ENCODE measurements at regions not wholly inside any gene's neighbourhood (a gene's known extent, or its start where the extent isn't known, plus 50 kb on each side); places are given as distances from the start of the nearest gene placed in this dataset.

- DNase-seq = no peak
These were observed 1191.9 kb upstream of the NUDT12 start for GRCh38 chr5:104754311-104754995.

GRCh38 chr5:104751969-104752368 lies 1189.4 kb upstream of the NUDT12 start:
- no peak for DNase-seq

- no peak for DNase-seq
These were observed 1177.3 kb upstream of the NUDT12 start for GRCh38 chr5:104739905-104740304.

- DNase-seq = no peak
These were observed 1176.9 kb upstream of the NUDT12 start for GRCh38 chr5:104739503-104739902.

GRCh38 chr5:104736073-104736472 lies 1173.5 kb upstream of the NUDT12 start:
- no peak for DNase-seq

GRCh38 chr5:104734046-104734445 lies 1171.5 kb upstream of the NUDT12 start:
- DNase-seq = no peak

GRCh38 chr5:104733063-104733669 lies 1170.6 kb upstream of the NUDT12 start:
- DNase-seq = peak; percentile 59

- no peak for DNase-seq
These were observed 1168.7 kb upstream of the NUDT12 start for GRCh38 chr5:104731331-104731730.

- no peak for DNase-seq
These were observed 1145.4 kb upstream of the NUDT12 start for GRCh38 chr5:104708027-104708426.

- no peak for DNase-seq
These were observed 1144.0 kb upstream of the NUDT12 start for GRCh38 chr5:104706600-104706999.

GRCh38 chr5:104702212-104702611 lies 1139.6 kb upstream of the NUDT12 start:
- DNase-seq = no peak

GRCh38 chr5:104699438-104699837 lies 1136.8 kb upstream of the NUDT12 start:
- no peak for DNase-seq

GRCh38 chr5:104661256-104661655 lies 1098.7 kb upstream of the NUDT12 start:
- DNase-seq = no peak

- no peak for DNase-seq
These were observed 1096.9 kb upstream of the NUDT12 start for GRCh38 chr5:104659497-104659896.

- no peak for DNase-seq
These were observed 1089.8 kb upstream of the NUDT12 start for GRCh38 chr5:104652271-104652861.

- DNase-seq = no peak
These were observed 1087.9 kb upstream of the NUDT12 start for GRCh38 chr5:104650313-104651055.

GRCh38 chr5:104646416-104646815 lies 1083.8 kb upstream of the NUDT12 start:
- no peak for DNase-seq

GRCh38 chr5:104643320-104643719 lies 1080.7 kb upstream of the NUDT12 start:
- peak; percentile 7 for DNase-seq

GRCh38 chr5:104635227-104635626 lies 1072.6 kb upstream of the NUDT12 start:
- peak; percentile 41 for DNase-seq

- peak; percentile 48 for DNase-seq
These were observed 1066.3 kb upstream of the NUDT12 start for GRCh38 chr5:104628911-104629310.

- DNase-seq = no peak
These were observed 1063.5 kb upstream of the NUDT12 start for GRCh38 chr5:104626122-104626521.

GRCh38 chr5:104612005-104612404 lies 1049.4 kb upstream of the NUDT12 start:
- DNase-seq = no peak

GRCh38 chr5:104611135-104611767 lies 1048.7 kb upstream of the NUDT12 start:
- no peak for DNase-seq
